PFSK-1 (cell line): ENCODE measurements at regions not wholly inside any gene's neighbourhood (a gene's known extent, or its start where the extent isn't known, plus 50 kb on each side); places are given as distances from the start of the nearest gene placed in this dataset.

Experiments
- FOXP2 ChIP-seq: optimal IDR thresholded peaks from 2 replicates; pipeline ENCODE3; 2011; ENCODE audit warnings: borderline replicate concordance, control low read depth, inconsistent platforms; ENCODE audit not compliant: insufficient read depth; ENCODE audit errors: extremely low read length, extremely low read depth
- POLR2AphosphoS5 ChIP-seq: IDR thresholded peaks from 2 replicates; pipeline ENCODE4 v1.6.1; 2012; ENCODE audit warnings: low read depth, mild to moderate bottlenecking, control low read depth, low read length, moderate library complexity
- REST ChIP-seq, 2 experiments: IDR thresholded peaks; 2 replicates each; pipeline versions ENCODE4 v1.6.1 to v1.8.0; 2011 to 2012; ENCODE audit warnings: low read depth in 2 of 2, low read length in 2 of 2, control low read depth in 1 of 2, inconsistent platforms in 1 of 2, mild to moderate bottlenecking in 1 of 2, moderate library complexity in 1 of 2; ENCODE audit not compliant: insufficient read depth in 1 of 2
- SIN3A ChIP-seq: IDR thresholded peaks from 2 replicates; pipeline ENCODE4 v1.6.1; 2012; ENCODE audit warnings: mild to moderate bottlenecking, low read length, moderate library complexity, borderline replicate concordance; ENCODE audit not compliant: insufficient read depth
- TAF1 ChIP-seq: IDR thresholded peaks from 2 replicates; pipeline ENCODE4 v1.6.1; 2012; ENCODE audit warnings: low read length, control low read depth, borderline replicate concordance; ENCODE audit not compliant: insufficient read depth

GRCh38 chr3:80232760-80233159 is 465.0 kb upstream of the ROBO1 start:
- TF ChIP-seq FOXP2 (no peak), TAF1 (no peak), REST (IDR thresholded peaks at IDR 0.05; ENCODE audit: insufficient read depth in 1 of 2, low read depth in 2 of 2, low read length in 2 of 2) (no peak), POLR2AphosphoS5 (no peak), SIN3A (no peak)

GRCh38 chr3:80230962-80231361 is 463.2 kb upstream of the ROBO1 start:
- TF ChIP-seq TAF1 (no peak), FOXP2 (no peak), POLR2AphosphoS5 (no peak), REST (IDR thresholded peaks at IDR 0.05; ENCODE audit: insufficient read depth in 1 of 2, low read depth in 2 of 2, low read length in 2 of 2) (no peak), SIN3A (no peak)

DNA sequence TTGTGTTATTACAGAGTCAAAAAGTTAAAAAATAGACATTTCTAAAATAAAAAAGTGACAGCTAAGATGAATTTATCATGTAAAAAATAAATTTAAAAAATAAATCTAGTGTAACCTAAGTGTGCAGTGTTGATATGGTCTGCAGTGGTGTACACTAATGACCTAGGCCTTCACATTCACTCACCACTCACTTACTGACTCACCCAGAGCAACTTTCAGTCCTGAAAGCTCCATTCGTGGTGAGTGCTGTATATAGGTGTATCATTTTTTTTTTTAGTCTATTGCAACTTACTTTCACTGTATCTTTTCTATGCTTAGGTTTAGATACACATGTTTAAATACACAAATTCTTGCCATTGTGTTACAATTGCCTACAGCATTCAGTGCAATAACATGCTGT is 459.4 kb upstream of the ROBO1 start:
- TF ChIP-seq SIN3A, result no peak
- no peak for TF ChIP-seq POLR2AphosphoS5
- TF ChIP-seq REST (IDR thresholded peaks at IDR 0.05; ENCODE audit: insufficient read depth in 1 of 2, low read depth in 2 of 2, low read length in 2 of 2), result no peak
- TF ChIP-seq TAF1, result no peak
- TF ChIP-seq FOXP2, result no peak

- no peak for TF ChIP-seq POLR2AphosphoS5
- TF ChIP-seq FOXP2, result no peak
These were observed 447.4 kb upstream of the ROBO1 start for GRCh38 chr3:80215191-80215590.

- TF ChIP-seq FOXP2 (no peak), TAF1 (no peak), POLR2AphosphoS5 (no peak), SIN3A (no peak), REST (IDR thresholded peaks at IDR 0.05; ENCODE audit: insufficient read depth in 1 of 2, low read depth in 2 of 2, low read length in 2 of 2) (no peak)
These were observed 445.3 kb upstream of the ROBO1 start for GRCh38 chr3:80213086-80213485.
